Astrocyte (in vitro differentiated cells and primary cell): ENCODE measurements at regions not wholly inside any gene's neighbourhood (a gene's known extent, or its start where the extent isn't known, plus 50 kb on each side); places are given as distances from the start of the nearest gene placed in this dataset.
"Not testable (repeated sequence)": the region's sequence is repeated elsewhere in the genome, so short reads cannot be mapped to it uniquely, and the experiment has no call there.

Source experiments
- DNase-seq: peaks from one replicate; pipeline ENCODE4 v3.0.0-alpha.2; 2010; ENCODE audit warnings: low read depth
- FAIRE-seq: peaks from 2 replicates; lab custom pipeline; 2011; peaks lifted over from hg19 to GRCh38; lab: Jason Lieb, UNC
- H2AFZ ChIP-seq: 2 replicates; pipeline ENCODE4 v1.6.0; 2012; ENCODE audit warnings: low read depth, low read length, inconsistent platforms
- H3K27ac ChIP-seq: 2 replicates; pipeline ENCODE4 v1.5.1; 2011; ENCODE audit warnings: low read depth, low read length, inconsistent platforms
- H3K27me3 ChIP-seq: 2 replicates; pipeline ENCODE4 v1.6.0; 2011; ENCODE audit warnings: low read length, inconsistent platforms; ENCODE audit not compliant: insufficient read depth
- H3K36me3 ChIP-seq: 2 replicates; pipeline ENCODE4 v1.5.1; 2011; ENCODE audit warnings: low read length, inconsistent platforms; ENCODE audit not compliant: insufficient read depth
- H3K4me1 ChIP-seq: 2 replicates; pipeline ENCODE4 v1.5.1; 2011; ENCODE audit warnings: low read length, inconsistent platforms; ENCODE audit not compliant: insufficient read depth
- H3K4me2 ChIP-seq: 2 replicates; pipeline ENCODE4 v1.6.0; 2012; ENCODE audit warnings: low read length, inconsistent platforms
- H3K4me3 ChIP-seq: 2 replicates; pipeline ENCODE4 v1.5.1; 2011; ENCODE audit warnings: low read depth, mild to moderate bottlenecking, low read length, inconsistent platforms; ENCODE audit not compliant: insufficient read depth
- H3K79me2 ChIP-seq: 2 replicates; pipeline ENCODE4 v1.6.0; 2012; ENCODE audit warnings: mild to moderate bottlenecking, low read length, inconsistent platforms; ENCODE audit not compliant: insufficient read depth
- H3K9ac ChIP-seq: 2 replicates; pipeline ENCODE4 v1.6.0; 2012; ENCODE audit warnings: mild to moderate bottlenecking, low read length, inconsistent platforms
- H3K9me3 ChIP-seq: 2 replicates; pipeline ENCODE4 v1.5.1; 2012; ENCODE audit warnings: low read depth, mild to moderate bottlenecking, low read length, inconsistent platforms; ENCODE audit not compliant: insufficient read depth
- H4K20me1 ChIP-seq: 2 replicates; pipeline ENCODE4 v1.6.0; 2012; ENCODE audit warnings: low read length, inconsistent platforms; ENCODE audit not compliant: insufficient read depth
- H3K27ac Mint-ChIP-seq: one replicate; pipeline ENCODE4 v1.8.0; 2021; ENCODE audit warnings: mild to moderate bottlenecking, mixed read lengths; ENCODE audit not compliant: unreplicated experiment
- H3K27me3 Mint-ChIP-seq: one replicate; pipeline ENCODE4 v1.8.0; 2021; ENCODE audit warnings: low read depth, mixed read lengths; ENCODE audit not compliant: unreplicated experiment
- H3K36me3 Mint-ChIP-seq: one replicate; pipeline ENCODE4 v1.8.0; 2021; ENCODE audit warnings: low read depth, mixed read lengths; ENCODE audit not compliant: unreplicated experiment
- H3K4me1 Mint-ChIP-seq: one replicate; pipeline ENCODE4 v1.8.0; 2021; ENCODE audit warnings: low read depth, mixed read lengths; ENCODE audit not compliant: unreplicated experiment
- H3K4me3 Mint-ChIP-seq: one replicate; pipeline ENCODE4 v1.8.0; 2021; ENCODE audit warnings: mild to moderate bottlenecking, moderate library complexity, mixed read lengths; ENCODE audit not compliant: unreplicated experiment
- H3K9me3 Mint-ChIP-seq: one replicate; pipeline ENCODE4 v1.8.0; 2021; ENCODE audit warnings: mild to moderate bottlenecking, mixed read lengths; ENCODE audit not compliant: unreplicated experiment
- CTCF ChIP-seq: IDR thresholded peaks from 2 replicates; pipeline ENCODE4 v1.5.1; 2011; ENCODE audit warnings: low read depth, mild to moderate bottlenecking, inconsistent platforms, low read length, moderate library complexity; ENCODE audit not compliant: insufficient read depth
- EZH2 ChIP-seq: IDR thresholded peaks from 2 replicates; pipeline ENCODE4 v1.6.1; 2012; ENCODE audit warnings: mild to moderate bottlenecking, low read length, inconsistent platforms; ENCODE audit not compliant: insufficient read depth

GRCh38 chr16:9014389-9014788 lies 50.7 kb upstream of the USP7 start:
- Histone ChIP-seq H3K27me3 (no peaks in the 10 kb centered on the region), H3K4me3 (no peak overlapping the region), H3K79me2 (no peaks in the 10 kb centered on the region), H3K9ac (no peak overlapping the region), H3K9me3 (peaks cover 7% of the 10 kb centered on the region), H3K27ac (no peak overlapping the region), H3K4me1 (peaks cover 3% of the 10 kb centered on the region), H3K4me2 (no peak overlapping the region), H4K20me1 (no peaks in the 10 kb centered on the region), H2AFZ (no peak overlapping the region), H3K36me3 (no peaks in the 10 kb centered on the region)
- H3K36me3 Mint-ChIP-seq, result no peaks in the 10 kb centered on the region
- H3K4me1 Mint-ChIP-seq, result no peaks in the 10 kb centered on the region
- peaks cover 5% of the 10 kb centered on the region for H3K9me3 Mint-ChIP-seq
- TF ChIP-seq EZH2, result no peak
- no peak for TF ChIP-seq CTCF
- FAIRE-seq (no peak), DNase-seq (no peak)
- peaks cover 6% of the 10 kb centered on the region for H3K27me3 Mint-ChIP-seq
- H3K4me3 Mint-ChIP-seq, result no peak overlapping the region
- H3K27ac Mint-ChIP-seq, result no peak overlapping the region

GRCh38 chr16:9015489-9015888 lies 51.8 kb upstream of the USP7 start:
- Mint-ChIP-seq H3K4me1 (no peaks in the 10 kb centered on the region), H3K36me3 (no peaks in the 10 kb centered on the region), H3K27me3 (peaks cover 4% of the 10 kb centered on the region), H3K4me3 (no peak overlapping the region), H3K9me3 (peaks cover 5% of the 10 kb centered on the region), H3K27ac (no peak overlapping the region)
- DNase-seq (no peak), FAIRE-seq (no peak)
- Histone ChIP-seq H3K4me1 (peaks cover 3% of the 10 kb centered on the region), H3K4me3 (no peak overlapping the region), H3K9me3 (peaks cover 7% of the 10 kb centered on the region), H3K79me2 (no peaks in the 10 kb centered on the region), H3K4me2 (no peak overlapping the region), H2AFZ (no peak overlapping the region), H4K20me1 (no peaks in the 10 kb centered on the region), H3K27me3 (no peaks in the 10 kb centered on the region), H3K27ac (no peak overlapping the region), H3K9ac (no peak overlapping the region), H3K36me3 (no peaks in the 10 kb centered on the region)
- TF ChIP-seq EZH2 (no peak), CTCF (no peak)

- H3K79me2 ChIP-seq, H3K36me3 Mint-ChIP-seq, H3K4me3 Mint-ChIP-seq, H3K27ac ChIP-seq, DNase-seq, H3K4me1 ChIP-seq, FAIRE-seq, H3K9me3 Mint-ChIP-seq, H3K9ac ChIP-seq, H3K4me1 Mint-ChIP-seq, H2AFZ ChIP-seq, H3K9me3 ChIP-seq, H3K36me3 ChIP-seq, H4K20me1 ChIP-seq, H3K27me3 Mint-ChIP-seq, H3K4me2 ChIP-seq, H3K4me3 ChIP-seq, H3K27me3 ChIP-seq, H3K27ac Mint-ChIP-seq: not testable (repeated sequence)
Observed at GRCh38 chr16:9016005-9016404, 52.3 kb upstream of the USP7 start.
